Naive thymus-derived CD4-positive, alpha-beta T cell (primary cell): ENCODE measurements at regions not wholly inside any gene's neighbourhood (a gene's known extent, or its start where the extent isn't known, plus 50 kb on each side); places are given as distances from the start of the nearest gene placed in this dataset.

Experiments used
- ATAC-seq: fragments of 150-1000 bp; cut with Tn5 transposase; 2 replicates; pipeline ENCODE4 v1.10.0; 2021; ENCODE audit warnings: mild to moderate bottlenecking, moderate library complexity
- CTCF ChIA-PET: fragments of 350-600 bp; sonication (Branson Sonifier 250); formaldehyde crosslinking; loops from one replicate; lab custom pipeline; 2021; ENCODE audit warnings: antibody characterized with exemption; lab: Charles Lee
- POLR2A ChIA-PET: fragments of 350-600 bp; sonication (Branson Sonifier 250); formaldehyde crosslinking; loops from one replicate; lab custom pipeline; 2021; ENCODE audit warnings: antibody characterized with exemption, inconsistent platforms; lab: Charles Lee
- DNase-seq, 9 donors: peaks; one replicate each; pipeline versions ENCODE4 v3.0.0 to v3.0.0-alpha.2; 2020 to 2022; ENCODE audit warnings: mixed read lengths in 1 of 9
- H3K27ac ChIP-seq: one replicate; pipeline ENCODE4 v1.7.0; 2013; ENCODE audit warnings: mild to moderate bottlenecking, low read depth, low read length, moderate library complexity
- H3K27me3 ChIP-seq, 2 donors: one replicate each; pipeline ENCODE4 v1.7.0; 2013; ENCODE audit warnings: low read length in 2 of 2, mild to moderate bottlenecking in 2 of 2, moderate library complexity in 2 of 2; ENCODE audit not compliant: control insufficient read depth in 2 of 2, insufficient read depth in 2 of 2
- H3K36me3 ChIP-seq, 3 experiments: 1 replicate in 2 of 3; 2 replicates in 1 of 3; pipeline ENCODE4 v1.7.0; 2013; ENCODE audit warnings: low read length in 3 of 3, mild to moderate bottlenecking in 3 of 3, moderate library complexity in 1 of 3; ENCODE audit not compliant: insufficient read depth in 3 of 3, control insufficient read depth in 2 of 3
- H3K4me1 ChIP-seq, 2 donors: one replicate each; pipeline ENCODE4 v1.7.0; 2013; ENCODE audit warnings: low read length in 2 of 2, mild to moderate bottlenecking in 2 of 2, moderate library complexity in 1 of 2; ENCODE audit not compliant: control insufficient read depth in 2 of 2, insufficient read depth in 2 of 2
- H3K4me3 ChIP-seq: 2 replicates; pipeline ENCODE4 v1.7.0; 2013; ENCODE audit warnings: mild to moderate bottlenecking, low read length
- H3K9me3 ChIP-seq, 3 experiments: 1 replicate in 2 of 3; 2 replicates in 1 of 3; pipeline ENCODE4 v1.7.0; 2013; ENCODE audit warnings: low read length in 3 of 3; ENCODE audit not compliant: control insufficient read depth in 2 of 3
- H3K27ac Mint-ChIP-seq, 9 donors: one replicate each; pipeline ENCODE4 v1.8.0; 2020 to 2022; ENCODE audit warnings: mixed read lengths in 9 of 9, mild to moderate bottlenecking in 8 of 9, moderate library complexity in 5 of 9, inconsistent platforms in 2 of 9
- H3K27me3 Mint-ChIP-seq, 5 donors: one replicate each; pipeline ENCODE4 v1.8.0; 2021 to 2022; ENCODE audit warnings: mixed read lengths in 5 of 5, mild to moderate bottlenecking in 1 of 5
- H3K36me3 Mint-ChIP-seq, 5 donors: one replicate each; pipeline ENCODE4 v1.8.0; 2020 to 2022; ENCODE audit warnings: mixed read lengths in 5 of 5, mild to moderate bottlenecking in 3 of 5, inconsistent platforms in 1 of 5
- H3K4me1 Mint-ChIP-seq, 7 donors: one replicate each; pipeline ENCODE4 v1.8.0; 2020 to 2022; ENCODE audit warnings: mixed read lengths in 7 of 7, mild to moderate bottlenecking in 3 of 7, inconsistent platforms in 1 of 7
- H3K4me3 Mint-ChIP-seq, 10 donors: one replicate each; pipeline ENCODE4 v1.8.0; 2020 to 2022; ENCODE audit warnings: mild to moderate bottlenecking in 10 of 10, mixed read lengths in 10 of 10, moderate library complexity in 6 of 10, inconsistent platforms in 2 of 10
- H3K9me3 Mint-ChIP-seq, 11 donors: one replicate each; pipeline ENCODE4 v1.8.0; 2020 to 2022; ENCODE audit warnings: mixed read lengths in 11 of 11, mild to moderate bottlenecking in 4 of 11, inconsistent platforms in 1 of 11, moderate library complexity in 1 of 11
- intact Hi-C, 2 donors: fragments of 100-400 bp; cut with micrococcal nuclease; formaldehyde crosslinking; loops; one replicate each; pipeline ENCODE4 v1.15.1; 2023

DNA sequence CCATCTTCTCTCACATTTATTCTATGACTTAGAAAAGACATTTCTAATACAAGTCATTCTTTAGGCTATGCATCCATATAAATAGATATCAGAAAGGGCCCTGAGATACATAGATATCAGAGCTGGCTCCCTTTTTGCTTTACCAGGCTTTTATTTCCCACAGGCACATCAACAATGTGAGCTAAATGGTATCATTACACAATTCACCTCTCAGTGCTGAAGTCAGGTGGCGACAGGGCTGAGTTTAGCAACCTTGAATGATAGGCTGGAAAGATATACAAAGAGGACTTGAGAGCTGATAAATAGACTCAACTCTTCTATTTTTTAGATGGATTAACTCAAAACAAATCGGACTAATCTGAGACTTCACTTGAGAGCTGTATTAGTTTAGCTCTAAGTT lies 189.2 kb upstream of the COL1A2 start:
- Mint-ChIP-seq H3K27me3 (peaks cover 0 to 2% (median 0%) of the 10 kb centered on the region in 5 donors), H3K4me1 (no peaks in the 10 kb centered on the region), H3K9me3 (peaks cover 0 to 7% (median 0%) of the 10 kb centered on the region in 11 donors), H3K36me3 (no peaks in the 10 kb centered on the region), H3K27ac (no peak overlapping the region), H3K4me3 (no peak overlapping the region)
- Histone ChIP-seq H3K9me3 (no peaks in the 10 kb centered on the region), H3K36me3 (no peaks in the 10 kb centered on the region), H3K27me3 (no peaks in the 10 kb centered on the region), H3K27ac (no peak overlapping the region), H3K4me1 (no peaks in the 10 kb centered on the region), H3K4me3 (no peak overlapping the region)
- CTCF ChIA-PET = no interaction called here
- ATAC-seq = no peak
- intact Hi-C loops = no loop called here
- POLR2A ChIA-PET = no interaction called here
- DNase-seq = no peak

DNA sequence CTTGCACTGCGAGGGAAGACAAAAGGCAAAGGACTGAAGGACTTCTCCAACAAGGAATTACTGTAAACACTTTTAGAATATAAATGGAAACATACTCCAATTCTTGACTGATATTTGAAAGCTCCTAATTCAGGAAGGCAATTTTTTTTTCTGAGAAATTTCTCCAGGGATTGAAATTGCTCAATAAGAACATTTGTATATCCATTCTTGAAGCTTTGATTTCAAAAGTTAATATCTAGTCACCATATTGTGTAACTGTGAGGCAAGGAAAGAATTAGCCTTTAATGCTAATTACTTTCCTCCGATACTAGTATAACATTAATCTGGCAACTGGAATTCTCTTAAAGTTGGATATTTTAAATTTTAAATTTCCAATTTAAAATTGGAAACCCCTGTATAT lies 188.4 kb upstream of the COL1A2 start:
- Histone ChIP-seq H3K36me3 (no peaks in the 10 kb centered on the region), H3K27ac (no peak overlapping the region), H3K4me1 (no peaks in the 10 kb centered on the region), H3K27me3 (no peaks in the 10 kb centered on the region), H3K4me3 (no peak overlapping the region), H3K9me3 (no peaks in the 10 kb centered on the region)
- peaks cover 0 to 7% (median 0%) of the 10 kb centered on the region in 11 donors for H3K9me3 Mint-ChIP-seq
- intact Hi-C loops = no loop called here
- H3K36me3 Mint-ChIP-seq = no peaks in the 10 kb centered on the region
- H3K27ac Mint-ChIP-seq = no peak overlapping the region
- peaks cover 0 to 2% (median 0%) of the 10 kb centered on the region in 5 donors for H3K27me3 Mint-ChIP-seq
- DNase-seq = no peak
- H3K4me1 Mint-ChIP-seq = no peaks in the 10 kb centered on the region
- CTCF ChIA-PET = no interaction called here
- POLR2A ChIA-PET = no interaction called here
- no peak for ATAC-seq
- H3K4me3 Mint-ChIP-seq = no peak overlapping the region

DNA sequence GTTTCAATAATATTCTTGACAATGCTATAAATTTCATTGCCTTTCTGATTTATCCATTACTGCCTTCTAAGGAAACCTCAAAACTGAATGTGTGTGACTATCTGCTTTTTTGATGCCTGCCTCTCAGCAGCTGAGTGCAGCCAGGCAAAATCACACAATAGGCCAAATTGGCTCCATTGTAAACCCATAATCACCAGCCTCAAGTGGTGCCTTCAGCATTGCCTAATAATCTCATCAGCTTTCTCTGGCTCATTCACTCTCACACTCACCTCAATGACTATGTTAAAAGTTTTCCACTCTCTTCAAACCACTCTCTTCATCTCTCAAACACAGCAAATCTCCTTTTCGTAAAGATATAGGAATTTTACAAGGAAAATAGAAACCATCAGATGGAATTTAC lies 182.5 kb upstream of the COL1A2 start:
- Mint-ChIP-seq H3K36me3 (no peaks in the 10 kb centered on the region), H3K9me3 (peaks cover 0 to 7% (median 0%) of the 10 kb centered on the region in 11 donors), H3K4me1 (no peaks in the 10 kb centered on the region), H3K27ac (no peak overlapping the region), H3K4me3 (no peak overlapping the region), H3K27me3 (peaks cover 0 to 2% (median 0%) of the 10 kb centered on the region in 5 donors)
- ATAC-seq (no peak), DNase-seq (no peak)
- CTCF ChIA-PET = no interaction called here
- Histone ChIP-seq H3K4me3 (no peak overlapping the region), H3K9me3 (no peaks in the 10 kb centered on the region), H3K36me3 (no peaks in the 10 kb centered on the region), H3K27me3 (no peaks in the 10 kb centered on the region), H3K27ac (no peak overlapping the region), H3K4me1 (no peaks in the 10 kb centered on the region)
- intact Hi-C loops = no loop called here
- POLR2A ChIA-PET = no interaction called here

DNA sequence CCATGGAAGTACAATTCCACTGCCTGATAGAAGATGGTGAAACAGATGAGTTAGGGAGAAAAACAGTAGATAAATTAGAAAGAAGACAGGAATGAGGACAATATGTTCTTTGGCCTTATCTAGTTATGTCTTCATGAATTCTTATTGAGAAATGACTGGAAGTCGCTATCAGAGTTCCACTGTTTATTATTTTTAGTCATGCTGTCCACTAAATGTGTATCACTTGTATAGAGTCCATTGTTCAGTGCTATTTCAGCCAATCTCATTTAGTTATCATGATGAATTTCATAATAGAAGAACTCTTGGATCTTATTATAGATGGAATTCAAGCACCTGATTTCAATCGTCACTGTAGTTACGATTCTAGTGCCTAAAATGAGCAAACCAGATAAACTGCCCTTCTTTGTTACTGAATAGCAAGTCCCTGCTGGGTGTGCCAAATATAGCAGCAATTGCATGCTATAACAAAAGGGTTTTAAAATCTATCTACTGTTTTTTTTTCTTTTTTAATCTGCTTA lies 177.7 kb upstream of the COL1A2 start:
- no peaks in the 10 kb centered on the region for H3K9me3 ChIP-seq
- no peaks in the 10 kb centered on the region for H3K27me3 ChIP-seq
- Mint-ChIP-seq H3K9me3 (peaks cover 0 to 4% (median 0%) of the 10 kb centered on the region in 11 donors), H3K27ac (no peak overlapping the region), H3K36me3 (no peaks in the 10 kb centered on the region), H3K27me3 (peaks cover 0 to 4% (median 0%) of the 10 kb centered on the region in 5 donors), H3K4me1 (no peaks in the 10 kb centered on the region), H3K4me3 (no peak overlapping the region)
- ChIA-PET CTCF (no interaction called here), POLR2A (no interaction called here)
- H3K4me1 ChIP-seq = no peaks in the 10 kb centered on the region
- no peak overlapping the region for H3K4me3 ChIP-seq
- intact Hi-C loops = no loop called here
- no peak for ATAC-seq
- no peaks in the 10 kb centered on the region for H3K36me3 ChIP-seq
- no peak overlapping the region for H3K27ac ChIP-seq
- DNase-seq = no peak

DNA sequence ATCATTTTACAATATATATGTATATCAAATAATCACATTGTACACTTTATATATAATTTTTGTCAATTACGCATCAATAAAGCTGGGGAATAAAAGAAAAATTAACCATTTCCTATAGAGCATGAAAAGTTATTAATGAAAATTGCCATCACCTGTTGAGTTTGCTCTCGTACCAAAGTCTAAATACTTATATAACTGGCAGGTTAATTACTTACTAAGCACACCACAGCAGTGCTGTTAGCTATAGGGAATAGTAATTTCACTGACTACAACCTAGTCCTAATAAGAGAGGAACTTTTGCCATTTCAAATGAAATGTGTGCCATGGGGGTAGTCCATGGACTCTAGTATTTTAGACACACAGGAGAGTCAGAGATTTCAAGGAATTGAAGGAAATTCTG lies 176.9 kb upstream of the COL1A2 start:
- Histone ChIP-seq H3K4me3 (no peak overlapping the region), H3K27ac (no peak overlapping the region), H3K4me1 (no peaks in the 10 kb centered on the region), H3K27me3 (no peaks in the 10 kb centered on the region), H3K9me3 (no peaks in the 10 kb centered on the region), H3K36me3 (no peaks in the 10 kb centered on the region)
- ChIA-PET POLR2A (no interaction called here), CTCF (no interaction called here)
- H3K4me1 Mint-ChIP-seq = no peaks in the 10 kb centered on the region
- intact Hi-C loops = no loop called here
- peaks cover 0 to 4% (median 0%) of the 10 kb centered on the region in 11 donors for H3K9me3 Mint-ChIP-seq
- H3K27me3 Mint-ChIP-seq = peaks cover 0 to 4% (median 0%) of the 10 kb centered on the region in 5 donors
- DNase-seq (no peak), ATAC-seq (no peak)
- H3K4me3 Mint-ChIP-seq = no peak overlapping the region
- no peak overlapping the region for H3K27ac Mint-ChIP-seq
- H3K36me3 Mint-ChIP-seq = no peaks in the 10 kb centered on the region

DNA sequence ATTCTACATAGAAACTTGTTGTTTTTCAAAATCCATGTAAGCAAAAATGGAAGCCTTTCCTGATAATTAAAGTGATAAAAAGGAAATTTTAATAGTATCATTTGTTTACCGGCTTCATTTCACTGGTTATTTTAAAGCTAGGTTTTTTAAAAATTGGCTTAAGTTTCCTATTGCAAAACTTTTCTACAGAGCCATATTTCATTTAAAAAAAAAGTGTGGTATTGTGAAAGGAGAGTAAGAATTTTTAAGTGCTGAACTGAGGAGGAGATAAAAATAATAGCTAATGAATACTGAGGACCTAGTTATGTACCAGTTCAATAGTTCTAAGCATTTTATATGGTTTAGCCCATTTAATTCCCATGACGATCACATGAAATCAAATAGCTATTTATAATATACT lies 172.2 kb upstream of the COL1A2 start:
- Mint-ChIP-seq H3K36me3 (no peaks in the 10 kb centered on the region), H3K27me3 (peaks cover 0 to 4% (median 0%) of the 10 kb centered on the region in 5 donors), H3K4me1 (no peaks in the 10 kb centered on the region), H3K4me3 (no peak overlapping the region), H3K9me3 (peaks cover 0 to 4% (median 0%) of the 10 kb centered on the region in 11 donors), H3K27ac (no peak overlapping the region)
- DNase-seq (no peak), ATAC-seq (no peak)
- Histone ChIP-seq H3K4me1 (no peaks in the 10 kb centered on the region), H3K27ac (no peak overlapping the region), H3K36me3 (no peaks in the 10 kb centered on the region), H3K4me3 (no peak overlapping the region), H3K9me3 (no peaks in the 10 kb centered on the region), H3K27me3 (no peaks in the 10 kb centered on the region)
- ChIA-PET CTCF (no interaction called here), POLR2A (no interaction called here)
- intact Hi-C loops = no loop called here

DNA sequence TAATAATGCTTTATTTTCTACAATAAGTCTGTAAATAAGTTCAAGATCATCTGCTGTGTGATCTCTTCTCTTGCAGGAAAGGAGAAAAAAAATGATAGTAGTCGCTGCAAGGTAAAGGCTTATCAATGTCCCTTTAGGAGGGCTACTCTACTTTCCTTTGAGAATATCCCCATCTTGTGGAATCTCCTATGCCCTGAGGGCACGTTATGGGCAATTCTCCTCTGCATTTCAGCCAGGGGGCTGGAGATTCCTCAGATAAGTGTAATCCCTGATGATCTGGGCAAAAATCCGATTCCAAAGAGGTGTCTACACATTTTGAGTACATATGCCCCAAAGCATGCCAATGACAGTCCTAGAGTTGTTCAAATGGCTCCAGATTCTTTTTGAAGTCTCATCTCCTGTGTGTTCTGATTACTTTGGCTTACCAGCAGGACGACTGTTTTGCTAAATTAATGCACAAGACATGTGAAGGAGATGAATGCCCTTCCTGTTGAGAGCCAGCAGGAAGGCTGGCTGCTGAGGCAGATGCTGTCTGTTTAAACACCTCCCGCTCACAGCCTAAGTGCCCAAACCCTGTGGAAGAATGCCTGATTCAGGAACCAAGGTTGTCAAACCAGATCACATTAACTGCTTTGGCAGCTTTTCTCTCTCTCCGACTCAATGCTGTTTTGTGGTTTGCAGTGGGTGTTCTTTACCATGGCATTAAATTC lies 171.2 kb upstream of the COL1A2 start:
- H3K4me1 ChIP-seq = no peaks in the 10 kb centered on the region
- no peaks in the 10 kb centered on the region for H3K36me3 Mint-ChIP-seq
- no peaks in the 10 kb centered on the region for H3K27me3 ChIP-seq
- H3K27ac ChIP-seq = no peak overlapping the region
- ATAC-seq (no peak), DNase-seq (no peak)
- no peaks in the 10 kb centered on the region for H3K36me3 ChIP-seq
- ChIA-PET CTCF (no interaction called here), POLR2A (no interaction called here)
- H3K4me3 Mint-ChIP-seq = no peak overlapping the region
- H3K27ac Mint-ChIP-seq = no peak overlapping the region
- H3K9me3 ChIP-seq = no peaks in the 10 kb centered on the region
- peaks cover 0 to 3% (median 0%) of the 10 kb centered on the region in 11 donors for H3K9me3 Mint-ChIP-seq
- H3K4me1 Mint-ChIP-seq = no peaks in the 10 kb centered on the region
- no peak overlapping the region for H3K4me3 ChIP-seq
- intact Hi-C loops = no loop called here
- no peaks in the 10 kb centered on the region for H3K27me3 Mint-ChIP-seq
